ENCODE measurements at regions not wholly inside any gene's neighbourhood (a gene's known extent, or its start where the extent isn't known, plus 50 kb on each side); places are given as distances from the start of the nearest gene placed in this dataset.

- H3K4me3 ChIP-seq, result no peak overlapping the region
- DNase-seq, result no peak
- no peaks in the 10 kb centered on the region for H3K9me3 ChIP-seq
- no peaks in the 10 kb centered on the region for H3K4me1 ChIP-seq (ENCODE audit: low read depth)
- intact Hi-C loops (cut with DNase I, micrococcal nuclease), result no loop called here
- no peak for TF ChIP-seq CTCF (IDR thresholded peaks at IDR 0.05)
- ATAC-seq, result peak; percentile 45
- no peaks in the 10 kb centered on the region for H3K36me3 ChIP-seq (ENCODE audit: low read depth)
Measured at GRCh38 chr18:10020171-10020570, 106.4 kb downstream of the VAPA start.

- intact Hi-C loops (cut with DNase I, micrococcal nuclease), result no loop called here
- DNase-seq, result no peak
Measured at GRCh38 chr18:10022365-10022764, 108.5 kb downstream of the VAPA start.

GRCh38 chr18:10023853-10024570 lies 110.2 kb downstream of the VAPA start:
- no peak overlapping the region for H3K4me3 ChIP-seq
- no peaks in the 10 kb centered on the region for H3K9me3 ChIP-seq
- DNase-seq, result no peak
- ATAC-seq, result no peak
- no peaks in the 10 kb centered on the region for H3K4me1 ChIP-seq (ENCODE audit: low read depth)
- intact Hi-C loops (cut with DNase I, micrococcal nuclease), result no loop called here
- no peak for TF ChIP-seq CTCF (IDR thresholded peaks at IDR 0.05)
- H3K36me3 ChIP-seq (ENCODE audit: low read depth), result no peaks in the 10 kb centered on the region

More at GRCh38 chr18:10022365-10022764, 108.5 kb downstream of the VAPA start:
- H3K4me3 ChIP-seq, result no peak overlapping the region
- no peak for ATAC-seq
- no peaks in the 10 kb centered on the region for H3K4me1 ChIP-seq (ENCODE audit: low read depth)
- no peak for TF ChIP-seq CTCF (IDR thresholded peaks at IDR 0.05)
- no peaks in the 10 kb centered on the region for H3K36me3 ChIP-seq (ENCODE audit: low read depth)
- no peaks in the 10 kb centered on the region for H3K9me3 ChIP-seq

GRCh38 chr18:10025711-10026670 lies 112.2 kb downstream of the VAPA start:
- no peaks in the 10 kb centered on the region for H3K4me1 ChIP-seq (ENCODE audit: low read depth)
- no peaks in the 10 kb centered on the region for H3K9me3 ChIP-seq
- intact Hi-C loops (cut with DNase I, micrococcal nuclease), result no loop called here
- ATAC-seq, result no peak
- DNase-seq, result no peak
- no peak for TF ChIP-seq CTCF (IDR thresholded peaks at IDR 0.05)
- H3K4me3 ChIP-seq, result no peak overlapping the region
- H3K36me3 ChIP-seq (ENCODE audit: low read depth), result no peaks in the 10 kb centered on the region

- intact Hi-C loops (cut with DNase I, micrococcal nuclease), result no loop called here
- ATAC-seq (no peak), DNase-seq (no peak)
- TF ChIP-seq CTCF (IDR thresholded peaks at IDR 0.05), result no peak
- no peaks in the 10 kb centered on the region for H3K9me3 ChIP-seq
- H3K4me3 ChIP-seq, result no peak overlapping the region
- H3K36me3 ChIP-seq (ENCODE audit: low read depth), result no peaks in the 10 kb centered on the region
- H3K4me1 ChIP-seq (ENCODE audit: low read depth), result no peaks in the 10 kb centered on the region
Measured at GRCh38 chr18:10027031-10027430, 113.2 kb downstream of the VAPA start.
